H4 (cell line): ENCODE measurements at regions not wholly inside any gene's neighbourhood (a gene's known extent, or its start where the extent isn't known, plus 50 kb on each side); places are given as distances from the start of the nearest gene placed in this dataset.

Source experiments
- DNase-seq: peaks from one replicate; pipeline ENCODE4 v3.0.0-alpha.2; 2015; ENCODE audit warnings: low spot score

DNA sequence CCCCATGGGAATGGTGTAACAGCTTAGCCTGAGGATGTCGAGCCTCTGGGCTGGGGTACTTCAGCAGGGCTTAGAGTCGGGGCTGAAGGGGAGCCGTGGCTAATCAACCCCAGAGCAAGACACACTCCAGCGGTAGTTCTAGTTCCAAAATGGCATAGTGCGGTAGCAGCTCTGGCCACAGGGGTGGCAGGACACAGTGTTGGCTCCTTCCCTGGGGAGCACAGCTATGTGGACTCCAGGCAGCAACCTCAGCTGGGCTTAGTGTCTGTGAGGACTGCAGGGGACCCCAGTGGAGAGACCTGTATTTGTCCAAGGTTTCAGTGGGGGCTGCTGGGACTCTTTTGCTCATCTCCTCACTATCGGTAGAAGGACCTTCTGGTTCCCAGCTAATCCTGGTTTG lies 70.8 kb upstream of the PCDH20 start:
- DNase-seq: no peak

DNA sequence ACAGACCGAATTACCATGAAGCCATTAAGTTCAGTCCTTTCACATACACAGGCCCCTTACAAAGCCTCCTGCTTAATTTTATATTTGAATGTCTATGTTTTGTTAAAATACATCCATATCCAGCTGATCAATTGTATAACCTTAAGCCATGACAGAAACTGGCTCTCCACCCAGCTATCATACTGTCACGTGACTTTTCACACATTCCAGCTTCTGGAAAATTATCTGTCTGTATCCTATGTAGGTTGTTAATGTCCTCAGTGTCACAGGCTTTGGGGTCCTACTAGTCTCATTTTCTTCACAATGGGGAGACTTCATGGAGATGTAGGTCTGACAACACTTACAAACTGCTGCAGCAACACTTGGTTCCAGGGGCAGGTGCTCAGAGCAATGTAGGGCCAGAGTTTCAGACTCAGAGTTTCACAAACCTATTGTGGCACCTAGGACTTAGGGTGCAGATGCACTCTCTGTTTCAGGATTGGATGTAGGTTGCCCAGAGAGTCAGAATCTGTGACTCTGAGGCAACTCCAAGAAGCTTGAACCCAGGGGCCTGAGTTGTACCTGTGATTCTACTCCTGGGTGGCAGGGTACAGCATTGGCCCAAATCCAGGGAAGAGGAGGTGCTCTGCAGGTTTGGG lies 69.6 kb upstream of the PCDH20 start:
- no peak for DNase-seq

DNA sequence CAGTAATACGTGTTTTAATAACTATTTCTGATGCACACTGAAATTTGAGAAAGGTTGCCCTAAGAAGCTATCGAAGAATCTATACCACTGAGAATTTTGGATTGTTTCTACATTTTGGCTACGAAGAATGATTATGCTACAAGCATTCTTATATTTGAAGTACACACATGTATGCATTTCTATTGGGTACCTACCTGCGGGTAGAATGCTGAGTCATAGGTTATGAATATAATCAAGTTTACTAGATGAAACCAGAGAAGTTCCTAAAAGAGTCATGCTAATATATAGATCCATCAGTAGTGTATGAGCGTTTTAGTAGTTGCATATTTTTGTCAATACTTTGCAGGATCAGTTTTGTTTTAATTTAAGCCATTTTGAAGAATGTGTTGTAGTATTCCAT lies 62.0 kb upstream of the PCDH20 start:
- no peak for DNase-seq

DNA sequence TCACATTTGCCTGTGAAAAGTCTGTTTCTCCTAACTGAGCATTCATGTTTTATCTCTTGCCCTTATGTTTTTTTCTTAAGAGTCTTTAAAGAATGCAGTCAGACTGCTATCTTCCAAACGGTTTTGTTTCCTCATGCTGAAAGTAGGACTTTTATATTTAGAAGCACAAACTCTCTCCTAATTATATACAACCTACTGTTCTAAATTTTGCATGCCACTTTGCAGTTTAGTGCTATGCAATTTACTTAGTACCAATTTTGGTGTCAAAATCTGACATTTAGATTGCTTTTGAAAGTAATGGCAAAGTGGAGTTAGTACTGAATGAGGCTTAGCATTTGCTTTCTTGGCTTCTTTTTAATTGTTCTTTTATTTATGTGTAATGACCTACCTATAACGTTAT lies 55.1 kb upstream of the PCDH20 start:
- DNase-seq: no peak

DNA sequence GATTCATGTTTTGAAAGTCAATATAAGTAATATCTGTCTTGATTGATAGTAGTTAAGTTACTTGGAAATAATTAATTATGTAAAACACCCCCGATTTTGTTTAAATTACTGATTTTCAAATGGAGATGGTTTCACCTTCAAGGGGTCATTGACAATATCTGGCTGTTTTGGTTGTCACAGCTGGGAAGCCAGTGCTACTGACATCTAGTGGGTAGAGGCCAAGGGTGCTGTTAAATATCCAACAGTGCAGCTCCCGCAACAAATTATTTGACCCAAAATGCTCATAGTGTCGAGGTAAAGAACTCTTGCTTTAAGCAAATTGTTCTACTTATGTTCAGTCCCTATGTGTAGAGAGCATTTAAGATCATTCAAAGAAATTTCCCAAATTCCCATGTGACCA lies 50.6 kb upstream of the PCDH20 start:
- DNase-seq: no peak
